IgD-negative memory B cell (primary cell): ENCODE measurements at regions not wholly inside any gene's neighbourhood (a gene's known extent, or its start where the extent isn't known, plus 50 kb on each side); places are given as distances from the start of the nearest gene placed in this dataset.

ENCODE experiments used
- H3K27ac Mint-ChIP-seq, 3 donors: one replicate each; pipeline ENCODE4 v1.8.0; 2020 to 2022; ENCODE audit warnings: mild to moderate bottlenecking in 3 of 3, mixed read lengths in 3 of 3, moderate library complexity in 1 of 3
- H3K27me3 Mint-ChIP-seq: one replicate; pipeline ENCODE4 v1.8.0; 2021; ENCODE audit warnings: mixed read lengths
- H3K36me3 Mint-ChIP-seq: one replicate; pipeline ENCODE4 v1.8.0; 2020; ENCODE audit warnings: mild to moderate bottlenecking, mixed read lengths
- H3K4me1 Mint-ChIP-seq, 3 donors: one replicate each; pipeline ENCODE4 v1.8.0; 2020 to 2022; ENCODE audit warnings: mixed read lengths in 3 of 3, mild to moderate bottlenecking in 1 of 3
- H3K4me3 Mint-ChIP-seq, 4 donors: one replicate each; pipeline ENCODE4 v1.8.0; 2020 to 2022; ENCODE audit warnings: mild to moderate bottlenecking in 4 of 4, mixed read lengths in 4 of 4, moderate library complexity in 3 of 4
- H3K9me3 Mint-ChIP-seq, 3 donors: one replicate each; pipeline ENCODE4 v1.8.0; 2020 to 2021; ENCODE audit warnings: mixed read lengths in 3 of 3, mild to moderate bottlenecking in 1 of 3

DNA sequence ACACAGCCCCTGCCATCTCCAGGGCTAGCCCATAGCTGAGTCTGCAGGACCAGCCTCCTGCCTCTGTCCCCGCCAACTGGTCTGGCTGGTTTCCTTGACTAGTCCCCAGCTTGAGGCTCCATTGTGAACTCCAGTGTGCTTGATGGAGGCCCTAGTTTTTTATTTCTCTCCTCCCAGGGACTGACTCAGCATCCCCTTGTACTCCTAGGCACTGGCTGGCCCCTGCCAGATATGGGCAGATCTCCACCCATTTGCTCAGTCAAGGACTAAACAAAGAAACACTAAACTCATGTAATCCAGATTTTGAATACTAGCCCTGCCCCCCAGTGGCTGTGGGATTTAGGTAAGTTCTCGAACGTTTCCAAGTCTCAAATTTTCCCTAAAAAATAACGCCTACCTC is 415.4 kb upstream of the RORA start:
- Mint-ChIP-seq H3K27me3 (peaks cover 1% of the 10 kb centered on the region), H3K9me3 (peaks cover 0 to 3% (median 0%) of the 10 kb centered on the region in 3 donors), H3K36me3 (no peaks in the 10 kb centered on the region), H3K4me3 (no peak overlapping the region), H3K4me1 (no peaks in the 10 kb centered on the region), H3K27ac (no peak overlapping the region)

DNA sequence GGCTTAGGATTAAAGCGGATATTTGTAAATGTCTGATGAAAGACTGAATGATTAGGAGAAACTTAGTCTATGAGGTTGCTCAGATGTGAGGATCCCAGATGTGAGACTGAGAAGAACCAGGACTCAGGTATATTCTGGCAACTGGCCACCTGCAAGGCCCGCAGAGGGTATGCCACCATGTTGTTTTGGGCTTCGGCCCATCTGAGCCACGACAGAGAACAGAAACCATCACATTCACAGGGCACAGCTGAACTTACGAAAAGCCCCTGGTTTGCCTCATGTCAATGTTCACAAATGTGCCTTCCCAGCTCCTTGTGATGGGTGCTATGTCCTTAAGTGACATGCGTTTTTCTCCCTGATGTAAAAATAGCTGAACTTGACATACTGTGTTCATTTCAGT is 412.5 kb upstream of the RORA start:
- Mint-ChIP-seq H3K27ac (no peak overlapping the region), H3K36me3 (no peaks in the 10 kb centered on the region), H3K27me3 (peaks cover 1% of the 10 kb centered on the region), H3K9me3 (peaks cover 0 to 5% (median 0%) of the 10 kb centered on the region in 3 donors), H3K4me3 (no peak overlapping the region), H3K4me1 (no peaks in the 10 kb centered on the region)

DNA sequence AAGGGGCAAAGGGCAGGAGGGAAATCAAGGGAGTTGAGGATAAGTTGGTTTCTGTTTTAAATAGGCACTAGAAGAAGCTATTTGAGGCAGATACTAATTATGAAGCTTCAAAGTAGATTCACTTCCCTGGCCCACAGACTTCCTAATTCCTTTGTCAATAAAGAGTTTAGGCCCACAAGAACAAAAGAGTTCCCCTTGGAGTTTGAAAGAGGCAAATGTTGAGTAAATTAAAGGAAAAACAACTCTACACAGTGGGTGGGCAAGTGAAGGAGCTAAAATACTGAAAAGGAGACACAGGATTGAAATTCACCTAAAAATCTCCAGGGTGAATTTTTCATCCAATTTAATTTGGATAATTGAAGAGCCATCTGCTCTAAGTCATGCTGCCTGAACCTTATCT is 411.7 kb upstream of the RORA start:
- Mint-ChIP-seq H3K27me3 (peaks cover 4% of the 10 kb centered on the region), H3K4me3 (no peak overlapping the region), H3K4me1 (no peaks in the 10 kb centered on the region), H3K9me3 (peaks cover 0 to 5% (median 0%) of the 10 kb centered on the region in 3 donors), H3K27ac (no peak overlapping the region), H3K36me3 (no peaks in the 10 kb centered on the region)

DNA sequence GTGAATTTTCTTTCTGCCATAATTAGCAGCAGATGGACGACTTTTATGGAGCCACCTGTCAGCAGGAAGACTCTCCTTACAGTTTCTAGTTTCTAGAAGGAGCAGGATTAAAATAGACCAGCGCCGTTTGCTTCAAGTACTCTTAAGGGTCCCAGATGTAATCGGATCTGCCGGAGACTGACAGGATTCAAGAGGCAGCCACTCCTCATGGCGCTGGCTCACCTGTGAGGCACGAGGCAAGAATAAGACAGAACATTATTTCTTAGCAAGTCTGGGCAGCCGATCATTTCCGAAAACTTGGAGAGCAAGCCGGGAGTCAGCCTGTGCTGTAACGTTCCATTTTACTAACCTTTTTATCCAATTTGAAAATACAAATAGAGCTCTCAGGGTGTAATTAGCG is 410.4 kb upstream of the RORA start:
- Mint-ChIP-seq H3K9me3 (peaks cover 0 to 5% (median 0%) of the 10 kb centered on the region in 3 donors), H3K36me3 (no peaks in the 10 kb centered on the region), H3K27ac (no peak overlapping the region), H3K27me3 (peaks cover 6% of the 10 kb centered on the region), H3K4me1 (no peaks in the 10 kb centered on the region), H3K4me3 (no peak overlapping the region)

DNA sequence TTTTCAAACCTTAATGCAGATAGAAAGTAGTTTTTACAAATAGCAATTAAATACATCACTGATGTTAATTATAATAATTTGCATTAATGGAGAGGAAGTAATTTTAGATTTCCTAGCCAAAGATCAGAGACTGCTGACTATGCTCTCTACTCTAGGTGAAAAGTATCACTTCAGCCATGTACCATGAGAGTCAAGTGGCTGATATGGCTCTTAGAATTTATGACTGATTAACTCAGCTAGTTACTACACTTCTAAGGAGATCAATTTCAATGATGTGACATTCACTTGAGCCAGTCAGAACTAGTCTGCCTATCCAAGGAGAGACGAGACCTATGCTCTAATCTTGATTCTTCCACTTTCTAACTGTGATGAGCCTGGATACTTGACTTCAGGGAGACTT is 405.7 kb upstream of the RORA start:
- peaks cover 4% of the 10 kb centered on the region for H3K27me3 Mint-ChIP-seq
- no peaks in the 10 kb centered on the region for H3K4me1 Mint-ChIP-seq
- H3K27ac Mint-ChIP-seq, result no peak overlapping the region
- H3K9me3 Mint-ChIP-seq, result peaks cover 0 to 1% (median 0%) of the 10 kb centered on the region in 3 donors
- no peaks in the 10 kb centered on the region for H3K36me3 Mint-ChIP-seq
- H3K4me3 Mint-ChIP-seq, result no peak overlapping the region

DNA sequence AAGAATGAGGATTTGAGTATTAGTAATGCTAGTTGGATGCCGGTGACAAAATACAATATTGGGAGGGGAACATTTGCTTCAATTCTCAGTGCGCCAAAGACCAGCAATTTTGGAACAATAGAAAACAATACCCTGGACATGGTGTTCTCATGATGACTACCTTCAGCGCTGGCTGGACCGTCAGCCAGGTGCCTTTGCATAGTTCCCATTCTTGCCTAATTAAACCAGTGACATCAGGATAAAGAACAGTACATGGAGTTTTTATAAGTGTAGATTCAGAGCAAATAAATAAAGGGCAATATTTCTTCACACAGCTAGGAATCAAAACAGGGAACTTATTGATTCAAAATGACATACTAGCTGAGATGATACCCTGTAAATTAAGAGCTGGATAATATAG is 404.8 kb upstream of the RORA start:
- H3K4me1 Mint-ChIP-seq, result no peaks in the 10 kb centered on the region
- no peak overlapping the region for H3K27ac Mint-ChIP-seq
- H3K4me3 Mint-ChIP-seq, result no peak overlapping the region
- H3K36me3 Mint-ChIP-seq, result no peaks in the 10 kb centered on the region
- H3K27me3 Mint-ChIP-seq, result peaks cover 4% of the 10 kb centered on the region
- H3K9me3 Mint-ChIP-seq, result peaks cover 0 to 3% (median 0%) of the 10 kb centered on the region in 3 donors

DNA sequence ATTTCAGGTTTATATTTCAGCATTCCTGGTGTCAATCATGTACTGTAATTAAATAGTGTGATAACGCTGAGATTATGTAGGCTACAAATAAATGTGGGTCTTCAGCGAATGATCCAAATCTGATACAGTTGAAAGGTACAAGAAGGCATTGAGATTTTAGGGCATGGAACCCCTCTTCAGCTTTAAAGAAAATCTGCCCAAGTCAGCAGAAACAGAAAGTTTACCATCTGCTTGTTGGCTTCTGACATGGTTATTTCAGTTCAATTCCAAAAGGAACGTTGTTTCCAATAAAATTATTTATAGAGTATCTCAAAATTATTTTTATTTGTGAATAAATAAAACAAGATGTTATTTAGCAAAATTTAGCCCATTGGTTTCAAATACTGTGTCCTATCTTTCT is 400.2 kb upstream of the RORA start:
- no peak overlapping the region for H3K4me3 Mint-ChIP-seq

DNA sequence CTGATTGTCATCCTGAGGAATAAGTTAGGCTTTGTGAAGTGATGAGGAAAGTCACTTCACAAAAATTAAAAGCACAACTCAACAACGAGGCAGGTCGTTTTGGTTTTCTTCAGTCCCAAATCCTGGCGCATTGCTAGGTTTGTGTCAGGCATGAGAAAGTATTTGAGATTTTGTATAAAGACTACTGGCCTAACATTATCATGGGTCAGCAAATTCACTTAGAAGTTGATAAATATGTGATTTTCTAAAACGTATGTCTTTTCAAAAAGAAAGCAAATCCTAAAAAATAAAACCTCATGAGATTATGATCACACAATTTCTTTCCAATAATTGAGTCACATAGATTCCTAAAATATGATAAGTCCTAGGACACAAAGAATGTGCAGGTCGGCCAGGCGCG is 395.8 kb upstream of the RORA start:
- Mint-ChIP-seq H3K4me1 (peaks cover 0 to 2% (median 0%) of the 10 kb centered on the region in 3 donors), H3K36me3 (no peaks in the 10 kb centered on the region), H3K4me3 (no peak overlapping the region), H3K27ac (no peak overlapping the region), H3K9me3 (peaks cover 0 to 2% (median 0%) of the 10 kb centered on the region in 3 donors), H3K27me3 (peaks cover 4% of the 10 kb centered on the region)

More for the DNA sequence above, 400.2 kb upstream of the RORA start:
- H3K9me3 Mint-ChIP-seq, result peaks cover 0 to 2% (median 0%) of the 10 kb centered on the region in 3 donors
- H3K36me3 Mint-ChIP-seq, result no peaks in the 10 kb centered on the region
- H3K27me3 Mint-ChIP-seq, result peaks cover 4% of the 10 kb centered on the region
- peaks cover 0 to 2% (median 0%) of the 10 kb centered on the region in 3 donors for H3K4me1 Mint-ChIP-seq
- no peak overlapping the region for H3K27ac Mint-ChIP-seq

DNA sequence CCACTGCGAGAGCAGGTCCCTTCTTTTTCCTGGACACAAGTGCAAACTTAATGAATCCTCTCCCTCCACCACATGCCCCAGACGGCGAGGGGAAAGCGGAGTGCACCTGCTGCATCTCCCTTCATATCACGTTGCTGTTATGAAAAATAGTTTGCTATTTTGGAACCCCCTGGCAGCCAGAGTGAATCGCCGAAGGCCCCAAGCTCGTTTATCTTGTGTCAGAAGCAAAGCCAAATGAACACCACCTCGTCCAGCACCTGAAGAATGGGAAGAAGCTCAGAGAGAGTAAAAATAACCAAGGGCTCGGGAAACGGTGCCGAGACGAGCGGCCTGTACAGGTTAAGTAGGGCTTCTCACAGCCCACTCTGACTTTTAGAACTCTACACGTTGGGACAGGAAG is 394.6 kb upstream of the RORA start:
- Mint-ChIP-seq H3K4me1 (peaks cover 0 to 2% (median 0%) of the 10 kb centered on the region in 3 donors), H3K27ac (no peak overlapping the region), H3K27me3 (peaks cover 4% of the 10 kb centered on the region), H3K4me3 (no peak overlapping the region), H3K9me3 (peaks cover 0 to under 1% (median 0%) of the 10 kb centered on the region in 3 donors), H3K36me3 (no peaks in the 10 kb centered on the region)

DNA sequence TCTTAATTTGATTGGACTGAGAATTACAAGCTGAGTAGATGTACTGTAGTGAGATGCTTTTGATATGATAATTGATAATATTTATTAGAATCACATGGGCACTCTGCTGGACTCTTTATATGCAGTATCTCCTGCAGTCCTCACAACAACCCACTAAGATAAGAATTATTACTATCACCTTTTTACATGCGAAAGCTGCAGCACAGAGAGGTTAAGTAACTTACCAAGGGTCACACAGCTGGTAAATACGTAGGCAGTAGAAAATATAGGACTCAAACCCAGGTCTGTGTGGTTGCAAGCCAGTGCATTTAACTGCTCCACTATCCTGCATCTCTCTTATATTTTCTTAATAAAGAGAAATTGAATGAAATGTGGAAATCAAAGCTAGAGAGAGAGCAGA is 392.8 kb upstream of the RORA start:
- Mint-ChIP-seq H3K9me3 (peaks cover 1 to 15% (median 6%) of the 10 kb centered on the region in 3 donors), H3K27ac (no peak overlapping the region), H3K4me1 (peaks cover 0 to 2% (median 0%) of the 10 kb centered on the region in 3 donors), H3K27me3 (peaks cover 4% of the 10 kb centered on the region), H3K4me3 (no peak overlapping the region), H3K36me3 (no peaks in the 10 kb centered on the region)

DNA sequence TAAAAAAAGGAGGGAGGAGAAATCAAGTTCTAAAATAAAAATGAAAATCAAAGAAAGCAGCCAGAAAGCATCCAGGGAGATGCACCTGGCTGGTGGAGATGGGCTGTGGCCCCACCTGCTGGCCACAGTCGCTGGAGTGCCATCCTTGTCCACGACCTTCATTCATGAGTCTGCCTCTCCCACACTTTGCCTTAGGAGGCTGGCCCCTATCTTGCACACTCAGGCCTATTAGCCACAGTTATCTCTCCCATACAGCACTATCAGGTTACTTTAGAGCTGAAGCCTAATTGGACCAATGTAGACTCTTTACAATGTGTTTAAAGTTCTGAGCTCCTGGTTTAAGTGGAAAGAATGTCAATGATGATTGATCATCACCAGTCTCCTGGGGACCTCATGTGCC is 392.0 kb upstream of the RORA start:
- peaks cover 1 to 16% (median 6%) of the 10 kb centered on the region in 3 donors for H3K9me3 Mint-ChIP-seq
- H3K4me3 Mint-ChIP-seq, result no peak overlapping the region
- no peak overlapping the region for H3K27ac Mint-ChIP-seq
- H3K4me1 Mint-ChIP-seq, result peaks cover 0 to 2% (median 0%) of the 10 kb centered on the region in 3 donors
- no peaks in the 10 kb centered on the region for H3K36me3 Mint-ChIP-seq
- H3K27me3 Mint-ChIP-seq, result no peaks in the 10 kb centered on the region

DNA sequence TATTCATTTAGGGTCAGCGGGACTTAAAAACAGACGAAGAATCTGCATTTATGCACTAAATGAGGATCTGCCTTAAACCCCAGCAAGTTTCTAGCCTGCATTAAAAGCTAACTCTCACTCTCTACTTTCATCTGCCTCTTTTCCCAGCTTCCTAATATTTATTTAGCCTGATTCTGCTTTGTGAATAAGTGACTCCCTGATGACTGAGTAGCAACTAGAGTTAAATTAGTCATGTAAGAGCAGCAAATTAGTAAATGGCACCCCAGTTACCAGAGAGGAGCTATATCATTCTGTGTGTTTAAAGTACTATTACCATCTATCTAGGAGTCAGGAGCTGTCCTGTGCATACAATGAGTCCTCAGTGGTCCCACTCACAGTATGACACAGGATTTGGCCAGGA is 391.0 kb upstream of the RORA start:
- Mint-ChIP-seq H3K4me3 (no peak overlapping the region), H3K27me3 (peaks cover 2% of the 10 kb centered on the region), H3K27ac (no peak overlapping the region), H3K9me3 (peaks cover 3 to 19% (median 11%) of the 10 kb centered on the region in 3 donors), H3K36me3 (no peaks in the 10 kb centered on the region), H3K4me1 (peaks cover 0 to 2% (median 0%) of the 10 kb centered on the region in 3 donors)

DNA sequence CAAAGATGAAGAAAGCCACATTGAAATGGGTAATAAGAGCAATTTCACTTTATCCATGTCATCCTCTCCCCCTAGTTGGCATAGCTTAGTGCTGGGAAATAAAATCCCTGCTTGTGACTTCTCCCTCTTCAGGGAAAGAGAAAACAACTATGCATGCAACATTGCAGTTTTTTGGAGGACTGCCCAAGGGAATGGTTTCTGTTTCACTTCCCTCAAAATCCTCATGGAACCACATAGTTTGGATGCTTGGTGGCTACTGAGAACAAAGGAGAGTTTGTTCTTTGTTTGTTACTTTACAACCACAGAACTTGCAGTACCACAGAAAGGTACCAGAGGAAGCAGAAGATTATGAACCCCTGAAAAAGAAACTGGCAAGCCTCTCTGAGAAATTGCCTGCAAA is 384.6 kb upstream of the RORA start:
- Mint-ChIP-seq H3K27me3 (peaks cover 2% of the 10 kb centered on the region), H3K36me3 (no peaks in the 10 kb centered on the region), H3K4me3 (no peak overlapping the region), H3K27ac (no peak overlapping the region), H3K9me3 (peaks cover 4 to 32% (median 26%) of the 10 kb centered on the region in 3 donors), H3K4me1 (no peaks in the 10 kb centered on the region)

DNA sequence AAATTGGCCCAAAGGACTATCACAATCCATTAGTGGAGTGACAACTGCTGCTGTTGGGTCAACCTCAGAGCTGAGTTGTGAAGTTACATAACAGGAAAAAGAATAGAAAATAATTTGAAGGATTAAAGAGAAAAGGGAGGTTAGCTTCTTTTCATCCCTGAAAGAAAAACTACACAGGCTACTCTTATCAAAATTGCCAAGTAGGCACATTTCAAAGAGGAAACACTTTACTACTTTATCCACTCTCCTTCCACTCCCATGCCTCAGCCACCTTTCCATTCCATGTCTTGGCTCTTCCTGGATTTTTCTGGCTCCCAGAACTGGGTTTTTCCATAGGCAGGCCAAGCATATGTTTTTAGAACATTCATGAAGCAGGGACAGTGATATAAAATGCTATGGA is 384.0 kb upstream of the RORA start:
- no peak overlapping the region for H3K4me3 Mint-ChIP-seq
- no peaks in the 10 kb centered on the region for H3K36me3 Mint-ChIP-seq
- peaks cover 4 to 27% (median 25%) of the 10 kb centered on the region in 3 donors for H3K9me3 Mint-ChIP-seq
- no peak overlapping the region for H3K27ac Mint-ChIP-seq
- H3K27me3 Mint-ChIP-seq, result peaks cover 2% of the 10 kb centered on the region
- no peaks in the 10 kb centered on the region for H3K4me1 Mint-ChIP-seq

DNA sequence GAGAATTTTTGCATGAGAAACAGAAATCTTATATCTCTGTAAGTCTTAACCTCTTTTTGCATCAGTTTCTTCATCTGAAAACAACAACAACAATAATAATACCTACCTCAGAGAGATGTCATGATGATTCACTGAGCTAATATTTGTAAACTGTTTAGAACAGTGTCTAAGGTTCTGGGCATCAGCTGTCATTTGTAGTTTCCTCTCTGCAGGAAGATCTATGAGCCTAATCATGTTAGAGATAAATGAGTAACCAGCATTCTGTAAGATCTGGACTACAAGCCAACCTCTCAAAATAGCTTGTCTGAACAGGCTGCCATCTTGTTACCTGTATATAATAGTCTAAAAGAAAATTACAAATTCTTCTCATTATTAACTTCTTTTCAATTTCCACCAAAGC is 383.0 kb upstream of the RORA start:
- Mint-ChIP-seq H3K27me3 (peaks cover 2% of the 10 kb centered on the region), H3K4me3 (no peak overlapping the region), H3K9me3 (peaks cover 3 to 21% (median 20%) of the 10 kb centered on the region in 3 donors), H3K4me1 (peaks cover 0 to 1% (median 0%) of the 10 kb centered on the region in 3 donors), H3K36me3 (no peaks in the 10 kb centered on the region), H3K27ac (no peak overlapping the region)

DNA sequence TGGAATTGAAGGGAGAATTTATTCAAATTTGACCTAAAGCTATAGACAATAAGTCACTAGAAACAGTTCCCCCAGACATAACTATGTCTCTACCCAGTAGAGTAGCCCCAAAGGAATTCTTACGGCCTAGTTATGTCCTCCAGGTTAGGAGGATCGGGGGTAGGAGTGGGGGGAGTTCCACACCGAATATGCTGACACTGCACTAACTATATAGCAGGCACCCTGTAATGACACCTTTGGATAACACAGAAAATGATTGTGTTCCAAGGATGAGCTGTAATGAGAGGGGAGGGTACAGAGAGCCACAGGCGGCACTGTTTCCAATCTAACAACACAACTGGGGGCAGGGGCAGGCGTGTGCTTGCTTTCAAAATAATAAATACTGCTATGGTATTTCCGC is 376.2 kb upstream of the RORA start:
- Mint-ChIP-seq H3K27ac (no peak overlapping the region), H3K27me3 (peaks cover 2% of the 10 kb centered on the region), H3K36me3 (no peaks in the 10 kb centered on the region), H3K9me3 (peaks cover 0 to 14% (median 1%) of the 10 kb centered on the region in 3 donors), H3K4me1 (peaks cover 0 to 1% (median 0%) of the 10 kb centered on the region in 3 donors), H3K4me3 (no peak overlapping the region)
